HCT116 (cell line): ENCODE measurements at regions not wholly inside any gene's neighbourhood (a gene's known extent, or its start where the extent isn't known, plus 50 kb on each side); places are given as distances from the start of the nearest gene placed in this dataset.

Experiments
- ATAC-seq: fragments of 200-7000 bp; cut with Tn5 transposase; 2 replicates; pipeline ENCODE4 v1.9.1; 2020; ENCODE audit warnings: mild to moderate bottlenecking, moderate library complexity
- BruUV-seq: library from RNA; stranded (reverse); fragments of 400-500 nt; replicated peaks from 2 replicates; lab custom pipeline; 2021; lab: Mats Ljungman, UMichigan
- CTCF ChIA-PET: fragments of 300-600 bp; sonication (Branson Sonifier 250); formaldehyde crosslinking; loops from one replicate; lab custom pipeline; 2021; ENCODE audit warnings: antibody characterized with exemption; lab: Charles Lee
- POLR2A ChIA-PET: fragments of 300-600, 350-600 bp; sonication (Branson Sonifier 250); formaldehyde crosslinking; loops from one replicate; lab custom pipeline; 2021; ENCODE audit warnings: antibody characterized with exemption; lab: Charles Lee
- RAD21 ChIA-PET, 2 experiments: fragments of 300-600 bp; sonication (Branson Sonifier 250); formaldehyde crosslinking; loops; one replicate each; lab custom pipeline; 2023; ENCODE audit warnings: low total read pairs in 2 of 2; ENCODE audit not compliant: uncharacterized antibody in 2 of 2, unreplicated experiment in 2 of 2, low non-redundant PET in 1 of 2; lab: Charles Lee
- DNase-seq: peaks from one replicate; pipeline ENCODE4 v3.0.0-alpha.2; 2010; ENCODE audit warnings: low read depth, low spot score
- H2AFZ ChIP-seq: fragments of 200-600 bp; shearing (Covaris generic), sonication (generic); 2 replicates; pipeline ENCODE4 v1.6.1; 2017; ENCODE audit warnings: low read depth, mixed run types, mixed read lengths, antibody characterized with exemption, low read length; ENCODE audit not compliant: poor library complexity, severe bottlenecking
- H3K27ac ChIP-seq: 2 replicates; pipeline ENCODE4 v1.5.1; 2012; ENCODE audit warnings: low read depth, low read length
- H3K27me3 ChIP-seq: fragments of 200-600 bp; sonication (generic); 2 replicates; pipeline ENCODE4 v1.6.1; 2016; ENCODE audit warnings: mixed run types, low read length, mixed read lengths; ENCODE audit not compliant: insufficient read depth
- H3K36me3 ChIP-seq, 2 experiments: fragments of 200-500 bp in 1 of 2; fragments of 200-600 bp in 1 of 2; sonication (Bioruptor generic) in 1 of 2; sonication (generic) in 1 of 2; 2 replicates each; pipeline versions ENCODE4 v1.5.1 to v1.6.1; 2014 to 2016; ENCODE audit warnings: low read length in 2 of 2, inconsistent platforms in 1 of 2, mixed read lengths in 1 of 2, mixed run types in 1 of 2; ENCODE audit not compliant: insufficient read depth in 2 of 2, control insufficient read depth in 1 of 2
- H3K4me1 ChIP-seq, 2 experiments: fragments of 200-600 bp in 1 of 2; sonication (generic) in 1 of 2; 2 replicates each; pipeline versions ENCODE4 v1.5.1 to v1.6.1; 2012 to 2017; ENCODE audit warnings: low read length in 2 of 2, inconsistent platforms in 1 of 2, mild to moderate bottlenecking in 1 of 2, mixed read lengths in 1 of 2, mixed run types in 1 of 2, moderate library complexity in 1 of 2; ENCODE audit not compliant: insufficient read depth in 2 of 2, control insufficient read depth in 1 of 2
- H3K4me2 ChIP-seq: fragments of 200-600 bp; sonication (generic); 2 replicates; pipeline ENCODE4 v1.6.1; 2017; ENCODE audit warnings: mixed run types, low read length, mixed read lengths
- H3K4me3 ChIP-seq, 2 experiments: fragments of 200-600 bp in 1 of 2; sonication (generic) in 1 of 2; replicated peaks in 1 of 2; 2 replicates each; pipeline ENCODE4 v1.5.1; 2011 to 2016; ENCODE audit warnings: low read length in 2 of 2, control low read depth in 1 of 2, low read depth in 1 of 2, mild to moderate bottlenecking in 1 of 2, mixed read lengths in 1 of 2, mixed run types in 1 of 2
- H3K79me2 ChIP-seq: fragments of 200-600 bp; sonication (generic); 2 replicates; pipeline ENCODE4 v1.6.1; 2017; ENCODE audit warnings: mild to moderate bottlenecking, mixed run types, low read length, moderate library complexity, mixed read lengths; ENCODE audit not compliant: insufficient read depth
- H3K9ac ChIP-seq: fragments of 200-600 bp; sonication (generic); 2 replicates; pipeline ENCODE4 v1.6.1; 2016; ENCODE audit warnings: low read length, mixed read lengths
- H3K9me2 ChIP-seq: fragments of 200-600 bp; sonication (generic), shearing (Covaris generic); 2 replicates; pipeline ENCODE4 v1.6.1; 2017; ENCODE audit warnings: mixed run types, mild to moderate bottlenecking, moderate library complexity; ENCODE audit not compliant: insufficient read depth
- H3K9me3 ChIP-seq, 2 experiments: fragments of 200-500 bp in 1 of 2; fragments of 200-600 bp in 1 of 2; sonication (Bioruptor generic) in 1 of 2; sonication (generic) in 1 of 2; 2 replicates each; pipeline ENCODE4 v1.6.1; 2014 to 2017; ENCODE audit warnings: low read length in 2 of 2, mixed read lengths in 2 of 2, inconsistent platforms in 1 of 2, low read depth in 1 of 2, mild to moderate bottlenecking in 1 of 2, mixed run types in 1 of 2, moderate library complexity in 1 of 2; ENCODE audit not compliant: control insufficient read depth in 1 of 2, insufficient read depth in 1 of 2
- H4K20me1 ChIP-seq: fragments of 200-600 bp; sonication (generic), shearing (Covaris generic); 2 replicates; pipeline ENCODE4 v1.6.1; 2017; ENCODE audit warnings: mixed run types, mild to moderate bottlenecking, moderate library complexity; ENCODE audit not compliant: insufficient read depth
- CBX3 ChIP-seq: IDR thresholded peaks from 2 replicates; pipeline ENCODE4 v1.6.1; 2012; ENCODE audit warnings: low read depth
- MAX ChIP-seq: IDR thresholded peaks from 2 replicates; pipeline ENCODE4 v1.6.1; 2012
- POLR2A ChIP-seq: IDR thresholded peaks from 2 replicates; pipeline ENCODE4 v1.7.0; 2011; ENCODE audit warnings: borderline replicate concordance; ENCODE audit not compliant: insufficient read depth, insufficient read length; ENCODE audit errors: extremely low read depth
- RAD21 ChIP-seq: IDR thresholded peaks from 2 replicates; pipeline ENCODE4 v1.6.1; 2012; ENCODE audit warnings: low read depth, mild to moderate bottlenecking
- SP1 ChIP-seq: IDR thresholded peaks from 2 replicates; pipeline ENCODE4 v1.6.1; 2012; ENCODE audit warnings: low read depth
- TCF7L2 ChIP-seq: IDR thresholded peaks from 2 replicates; pipeline ENCODE4 v1.7.0; 2011; ENCODE audit warnings: borderline replicate concordance, inconsistent platforms; ENCODE audit not compliant: insufficient read depth, insufficient read length; ENCODE audit errors: extremely low read depth
- YY1 ChIP-seq: IDR thresholded peaks from 2 replicates; pipeline ENCODE4 v1.6.1; 2011; ENCODE audit warnings: low read length, low read depth, moderate library complexity, mild to moderate bottlenecking; ENCODE audit not compliant: insufficient replicate concordance; ENCODE audit errors: extremely low read depth
- ZNF274 ChIP-seq: fragments of 200-500 bp; sonication (Bioruptor generic); IDR thresholded peaks from 2 replicates; pipeline ENCODE4 v1.6.1; 2014; ENCODE audit warnings: mild to moderate bottlenecking, low read depth, low read length, inconsistent platforms
- intact Hi-C: fragments of 100-400 bp; cut with micrococcal nuclease; formaldehyde crosslinking; loops from 2 replicates; pipeline ENCODE4 v1.10.0; 2022
- TF ChIP-seq, protein P1 (sequence below), 3 experiments: fragments of 200-600 bp in 1 of 3; sonication (generic) in 1 of 3; IDR thresholded peaks in 2 of 3; conservative IDR thresholded peaks in 1 of 3; 2 replicates each; pipeline ENCODE4 v1.5.1; 2012 to 2017; ENCODE audit warnings: low read depth in 2 of 3, low read length in 2 of 3, antibody characterized with exemption in 1 of 3, borderline replicate concordance in 1 of 3, control low read depth in 1 of 3, mild to moderate bottlenecking in 1 of 3, mixed read lengths in 1 of 3, mixed run types in 1 of 3, moderate library complexity in 1 of 3; ENCODE audit not compliant: insufficient read depth in 1 of 3

- H3K36me3 ChIP-seq: no peaks in the 10 kb centered on the region
- H3K9ac ChIP-seq: no peak overlapping the region
- POLR2A ChIA-PET: no interaction called here
- ATAC-seq: no peak
- intact Hi-C loops: no loop called here
- no peak overlapping the region for H3K4me3 ChIP-seq
- H3K9me2 ChIP-seq: no peaks in the 10 kb centered on the region
- H3K79me2 ChIP-seq: no peaks in the 10 kb centered on the region
- no peaks in the 10 kb centered on the region for H3K9me3 ChIP-seq
- H3K27ac ChIP-seq: no peak overlapping the region
- RAD21 ChIA-PET: no interaction called here
- CTCF ChIA-PET: no interaction called here
- no peaks in the 10 kb centered on the region for H3K4me1 ChIP-seq
- no peaks in the 10 kb centered on the region for H3K27me3 ChIP-seq
- no peaks in the 10 kb centered on the region for H4K20me1 ChIP-seq
- TF ChIP-seq CBX3 (no peak), RAD21 (no peak), ZNF274 (no peak), YY1 (no peak), TCF7L2 (no peak), POLR2A (no peak), MAX (no peak), SP1 (no peak)
- TF ChIP-seq, protein P1, sequence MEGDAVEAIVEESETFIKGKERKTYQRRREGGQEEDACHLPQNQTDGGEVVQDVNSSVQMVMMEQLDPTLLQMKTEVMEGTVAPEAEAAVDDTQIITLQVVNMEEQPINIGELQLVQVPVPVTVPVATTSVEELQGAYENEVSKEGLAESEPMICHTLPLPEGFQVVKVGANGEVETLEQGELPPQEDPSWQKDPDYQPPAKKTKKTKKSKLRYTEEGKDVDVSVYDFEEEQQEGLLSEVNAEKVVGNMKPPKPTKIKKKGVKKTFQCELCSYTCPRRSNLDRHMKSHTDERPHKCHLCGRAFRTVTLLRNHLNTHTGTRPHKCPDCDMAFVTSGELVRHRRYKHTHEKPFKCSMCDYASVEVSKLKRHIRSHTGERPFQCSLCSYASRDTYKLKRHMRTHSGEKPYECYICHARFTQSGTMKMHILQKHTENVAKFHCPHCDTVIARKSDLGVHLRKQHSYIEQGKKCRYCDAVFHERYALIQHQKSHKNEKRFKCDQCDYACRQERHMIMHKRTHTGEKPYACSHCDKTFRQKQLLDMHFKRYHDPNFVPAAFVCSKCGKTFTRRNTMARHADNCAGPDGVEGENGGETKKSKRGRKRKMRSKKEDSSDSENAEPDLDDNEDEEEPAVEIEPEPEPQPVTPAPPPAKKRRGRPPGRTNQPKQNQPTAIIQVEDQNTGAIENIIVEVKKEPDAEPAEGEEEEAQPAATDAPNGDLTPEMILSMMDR (IDR thresholded peaks at IDR 0.05 in 2 of 3, conservative IDR thresholded peaks at IDR 0.05 in 1 of 3; ENCODE audit: borderline replicate concordance in 1 of 3, insufficient read depth in 1 of 3, low read depth in 2 of 3, low read length in 2 of 3): no peak
- H3K4me2 ChIP-seq: no peak overlapping the region
- H2AFZ ChIP-seq: no peak overlapping the region
- BruUV-seq: no TSS peak
- DNase-seq: no peak
Measured at GRCh38 chrX:109926118-109926517, 76.8 kb upstream of the TMEM164 start.
